Keratinocyte (primary cell): ENCODE measurements at regions not wholly inside any gene's neighbourhood (a gene's known extent, or its start where the extent isn't known, plus 50 kb on each side); places are given as distances from the start of the nearest gene placed in this dataset.
"Not testable (repeated sequence)": the region's sequence is repeated elsewhere in the genome, so short reads cannot be mapped to it uniquely, and the experiment has no call there.

ENCODE experiments used
- DNase-seq: peaks from one replicate; pipeline ENCODE4 v3.0.0-alpha.2; 2011; ENCODE audit warnings: low read depth, missing footprints, low spot score
- FAIRE-seq: peaks from 2 replicates; lab custom pipeline; 2011; peaks lifted over from hg19 to GRCh38; lab: Jason Lieb, UNC
- H2AFZ ChIP-seq: 2 replicates; pipeline ENCODE4 v1.6.0; 2012; ENCODE audit warnings: low read length, control low read depth, inconsistent platforms; ENCODE audit not compliant: control insufficient read depth
- H3K27ac ChIP-seq: 2 replicates; pipeline ENCODE4 v1.5.1; 2011; ENCODE audit warnings: low read length; ENCODE audit not compliant: control insufficient read depth, insufficient read depth
- H3K27me3 ChIP-seq: 3 replicates; pipeline ENCODE4 v1.6.0; 2011; ENCODE audit warnings: low read length; ENCODE audit not compliant: control insufficient read depth, insufficient read depth; ENCODE audit errors: extremely low read depth
- H3K36me3 ChIP-seq, 2 experiments: 2 replicates in 1 of 2; 3 replicates in 1 of 2; pipeline ENCODE4 v1.5.1; 2011; ENCODE audit warnings: low read length in 2 of 2, mild to moderate bottlenecking in 1 of 2; ENCODE audit not compliant: control insufficient read depth in 2 of 2, insufficient read depth in 2 of 2; ENCODE audit errors: extremely low read depth in 1 of 2
- H3K4me1 ChIP-seq: 3 replicates; pipeline ENCODE4 v1.5.1; 2011; ENCODE audit warnings: low read length; ENCODE audit not compliant: control insufficient read depth, insufficient read depth; ENCODE audit errors: extremely low read depth
- H3K4me2 ChIP-seq: 3 replicates; pipeline ENCODE4 v1.6.0; 2011; ENCODE audit warnings: low read depth, low read length; ENCODE audit not compliant: control insufficient read depth, insufficient read depth; ENCODE audit errors: extremely low read depth
- H3K4me3 ChIP-seq, 3 experiments: fragments of 200-600 bp in 1 of 3; sonication (generic) in 1 of 3; 2 replicates in 2 of 3; 3 replicates in 1 of 3; pipeline ENCODE4 v1.5.1; 2011 to 2016; ENCODE audit warnings: low read length in 3 of 3, mild to moderate bottlenecking in 3 of 3, control low read depth in 2 of 3, inconsistent platforms in 1 of 3, low read depth in 1 of 3, mixed read lengths in 1 of 3, mixed run types in 1 of 3, moderate library complexity in 1 of 3; ENCODE audit not compliant: control insufficient read depth in 2 of 3, insufficient read depth in 2 of 3; ENCODE audit errors: extremely low read depth in 1 of 3
- H3K79me2 ChIP-seq: 2 replicates; pipeline ENCODE4 v1.6.0; 2012; ENCODE audit warnings: low read length; ENCODE audit not compliant: control insufficient read depth, insufficient read depth
- H3K9ac ChIP-seq: 3 replicates; pipeline ENCODE4 v1.6.0; 2011; ENCODE audit warnings: low read length; ENCODE audit not compliant: control insufficient read depth, insufficient read depth; ENCODE audit errors: extremely low read depth
- H3K9me1 ChIP-seq: 3 replicates; pipeline ENCODE4 v1.6.0; 2011; ENCODE audit warnings: low read length; ENCODE audit not compliant: control insufficient read depth, insufficient read depth; ENCODE audit errors: extremely low read depth
- H3K9me3 ChIP-seq: 2 replicates; pipeline ENCODE4 v1.5.1; 2012; ENCODE audit warnings: low read depth, low read length; ENCODE audit not compliant: control insufficient read depth
- H4K20me1 ChIP-seq: 3 replicates; pipeline ENCODE4 v1.6.0; 2011; ENCODE audit warnings: low read length; ENCODE audit not compliant: control insufficient read depth, insufficient read depth; ENCODE audit errors: extremely low read depth
- CTCF ChIP-seq, 3 experiments: IDR thresholded peaks in 1 of 3; conservative IDR thresholded peaks in 1 of 3; optimal IDR thresholded peaks in 1 of 3; 2 replicates in 2 of 3; 3 replicates in 1 of 3; pipeline versions ENCODE3 to v1.5.1; 2011; ENCODE audit warnings: low read length in 3 of 3, mild to moderate bottlenecking in 3 of 3, moderate library complexity in 2 of 3, control low read depth in 1 of 3, inconsistent platforms in 1 of 3; ENCODE audit not compliant: insufficient read depth in 2 of 3; ENCODE audit errors: extremely low read depth in 1 of 3
- EZH2 ChIP-seq: IDR thresholded peaks from one replicate; pipeline ENCODE4 v1.6.1; 2012; ENCODE audit warnings: inconsistent platforms, mild to moderate bottlenecking, low read length, moderate library complexity
- dilution Hi-C: fragments of 300-500 bp; cut with MboI; formaldehyde crosslinking; loops from one replicate; pipeline ENCODE4 v1.7.0; 2020; ENCODE audit warnings: low sequenced_read_pairs; ENCODE audit not compliant: extremely low pct_ligation_motif_present

DNA sequence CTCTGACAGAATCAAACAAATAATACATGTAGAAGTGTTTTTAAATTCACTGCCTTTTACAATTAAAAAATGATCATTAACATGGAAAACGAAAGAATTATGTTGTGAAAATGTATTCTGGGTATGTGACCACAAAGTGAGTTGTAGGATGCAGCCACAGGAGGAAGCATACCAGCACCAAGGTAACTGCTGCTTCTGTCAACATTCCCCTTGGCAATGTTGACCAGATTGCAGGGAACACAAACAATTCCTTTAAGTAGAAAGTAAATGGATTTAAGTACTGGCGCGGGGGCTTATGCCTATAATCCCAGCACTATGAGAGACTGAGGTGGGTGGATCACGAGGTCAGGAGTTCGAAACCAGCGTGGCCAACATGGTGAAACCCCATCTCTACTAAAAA, 1877.9 kb upstream of the PCDH7 start:
- Histone ChIP-seq H3K36me3 (no peaks in the 10 kb centered on the region), H3K27ac (no peak overlapping the region), H3K9me1 (no peaks in the 10 kb centered on the region), H3K27me3 (no peaks in the 10 kb centered on the region), H3K79me2 (no peaks in the 10 kb centered on the region), H2AFZ (no peak overlapping the region), H3K9ac (no peak overlapping the region), H3K4me1 (no peaks in the 10 kb centered on the region), H3K4me2 (no peak overlapping the region), H3K9me3 (no peaks in the 10 kb centered on the region), H3K4me3 (no peak overlapping the region), H4K20me1 (no peaks in the 10 kb centered on the region)
- TF ChIP-seq CTCF (optimal IDR thresholded peaks at IDR 0.05 in 1 of 3, IDR thresholded peaks at IDR 0.05 in 1 of 3, conservative IDR thresholded peaks at IDR 0.05 in 1 of 3; ENCODE audit: extremely low read depth in 1 of 3, insufficient read depth in 2 of 3, low read length in 3 of 3) (no peak), EZH2 (no peak)
- dilution Hi-C loops, result no loop called here
- DNase-seq, result no peak
- no peak for FAIRE-seq

DNA sequence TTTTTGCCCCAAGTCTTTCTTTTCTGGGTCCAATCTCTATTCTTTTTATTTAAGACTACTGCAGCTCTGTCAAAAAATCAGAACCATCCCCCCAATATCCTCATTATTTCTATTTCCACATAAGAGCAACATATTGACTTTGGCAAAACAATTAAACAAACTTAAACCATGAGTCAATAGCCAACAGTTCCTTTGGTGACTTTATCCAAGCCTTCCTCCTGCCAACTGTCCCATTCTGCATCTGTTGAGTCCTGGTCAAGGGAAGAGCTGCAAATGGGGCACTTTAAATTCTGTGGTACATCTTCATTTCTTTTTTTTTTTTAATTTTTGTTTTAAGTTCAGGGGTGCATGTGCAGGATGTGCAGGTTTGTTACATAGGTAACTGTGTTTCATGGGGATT, 1875.0 kb upstream of the PCDH7 start:
- Histone ChIP-seq H3K4me3 (no peak overlapping the region), H3K27ac (no peak overlapping the region), H3K4me2 (no peak overlapping the region), H3K9me1 (no peaks in the 10 kb centered on the region), H3K9me3 (no peaks in the 10 kb centered on the region), H4K20me1 (no peaks in the 10 kb centered on the region), H2AFZ (no peak overlapping the region), H3K27me3 (no peaks in the 10 kb centered on the region), H3K9ac (no peak overlapping the region), H3K4me1 (no peaks in the 10 kb centered on the region), H3K36me3 (no peaks in the 10 kb centered on the region), H3K79me2 (no peaks in the 10 kb centered on the region)
- dilution Hi-C loops, result no loop called here
- DNase-seq (no peak), FAIRE-seq (no peak)
- TF ChIP-seq EZH2, result no peak

- dilution Hi-C loops, H3K4me1 ChIP-seq, H3K9ac ChIP-seq, H3K27ac ChIP-seq, H3K4me3 ChIP-seq, H3K79me2 ChIP-seq, H2AFZ ChIP-seq, H3K9me1 ChIP-seq, FAIRE-seq, DNase-seq, H3K9me3 ChIP-seq, H3K36me3 ChIP-seq, H3K4me2 ChIP-seq, H4K20me1 ChIP-seq, H3K27me3 ChIP-seq: not testable (repeated sequence)
Measured at GRCh38 chr4:28857028-28857427, 1863.1 kb upstream of the PCDH7 start.
